DND-41 (cell line): ENCODE measurements at regions not wholly inside any gene's neighbourhood (a gene's known extent, or its start where the extent isn't known, plus 50 kb on each side); places are given as distances from the start of the nearest gene placed in this dataset.

Experiments used
- ATAC-seq: fragments of 200-7000 bp; cut with Tn5 transposase; 3 replicates; pipeline ENCODE4 v1.9.1; 2021; ENCODE audit warnings: low read depth; ENCODE audit not compliant: insufficient read depth
- DNase-seq: peaks from one replicate; pipeline ENCODE4 v3.0.0-alpha.2; 2020
- H2AFZ ChIP-seq: 2 replicates; pipeline ENCODE4 v1.6.0; 2012; ENCODE audit warnings: low read depth, low read length
- H3K27ac ChIP-seq: 2 replicates; pipeline ENCODE4 v1.5.1; 2012; ENCODE audit warnings: low read length, inconsistent platforms
- H3K27me3 ChIP-seq: fragments of 200-600 bp; sonication (generic); 2 replicates; pipeline ENCODE4 v1.6.0; 2012; ENCODE audit warnings: low read length, mild to moderate bottlenecking, inconsistent platforms; ENCODE audit not compliant: insufficient read depth, poor library complexity
- H3K36me3 ChIP-seq: 2 replicates; pipeline ENCODE4 v1.5.1; 2012; ENCODE audit warnings: low read length, inconsistent platforms; ENCODE audit not compliant: insufficient read depth
- H3K4me1 ChIP-seq: 2 replicates; pipeline ENCODE4 v1.5.1; 2012; ENCODE audit warnings: mild to moderate bottlenecking, low read length; ENCODE audit not compliant: insufficient read depth
- H3K4me2 ChIP-seq: 2 replicates; pipeline ENCODE4 v1.6.0; 2012; ENCODE audit warnings: mild to moderate bottlenecking, moderate library complexity, low read length, inconsistent platforms; ENCODE audit not compliant: insufficient read depth
- H3K4me3 ChIP-seq, 2 experiments: fragments of 200-600 bp in 1 of 2; shearing (Covaris generic) in 1 of 2; 2 replicates each; pipeline ENCODE4 v1.5.1; 2012 to 2016; ENCODE audit warnings: inconsistent platforms in 2 of 2, low read length in 2 of 2, mild to moderate bottlenecking in 2 of 2, low read depth in 1 of 2, moderate library complexity in 1 of 2
- H3K79me2 ChIP-seq: 2 replicates; pipeline ENCODE4 v1.6.0; 2012; ENCODE audit warnings: low read length, inconsistent platforms; ENCODE audit not compliant: insufficient read depth
- H3K9ac ChIP-seq: 2 replicates; pipeline ENCODE4 v1.6.0; 2012; ENCODE audit warnings: low read depth, mild to moderate bottlenecking, inconsistent platforms, low read length, moderate library complexity
- H3K9me3 ChIP-seq: 2 replicates; pipeline ENCODE4 v1.5.1; 2012; ENCODE audit warnings: low read length, moderate library complexity, mild to moderate bottlenecking, inconsistent platforms; ENCODE audit not compliant: insufficient read depth, severe bottlenecking
- H4K20me1 ChIP-seq: 2 replicates; pipeline ENCODE4 v1.6.0; 2012; ENCODE audit warnings: low read length; ENCODE audit not compliant: insufficient read depth
- CTCF ChIP-seq: IDR thresholded peaks from 2 replicates; pipeline ENCODE4 v1.5.1; 2012; ENCODE audit warnings: borderline replicate concordance, low read length, moderate library complexity, mild to moderate bottlenecking; ENCODE audit not compliant: poor library complexity, severe bottlenecking; ENCODE audit errors: extremely low read depth
- EZH2 ChIP-seq: IDR thresholded peaks from 3 replicates; pipeline ENCODE4 v1.6.1; 2012; ENCODE audit warnings: borderline replicate concordance, low read depth, mild to moderate bottlenecking, moderate library complexity, low read length, inconsistent platforms; ENCODE audit not compliant: severe bottlenecking

GRCh38 chr4:175234162-175234561 lies 316.0 kb downstream of the ADAM29 start:
- ATAC-seq = no peak

GRCh38 chr4:175238827-175239517 lies 320.8 kb downstream of the ADAM29 start:
- H3K4me3 ChIP-seq = no peak overlapping the region
- H3K27ac ChIP-seq = no peak overlapping the region
- H3K9ac ChIP-seq = no peak overlapping the region
- H2AFZ ChIP-seq = no peak overlapping the region
- TF ChIP-seq EZH2 (no peak), CTCF (no peak)
- no peaks in the 10 kb centered on the region for H3K27me3 ChIP-seq
- DNase-seq = no peak
- H3K9me3 ChIP-seq = no peaks in the 10 kb centered on the region
- H4K20me1 ChIP-seq = no peaks in the 10 kb centered on the region
- no peak for ATAC-seq
- no peaks in the 10 kb centered on the region for H3K4me1 ChIP-seq
- H3K4me2 ChIP-seq = no peak overlapping the region
- no peaks in the 10 kb centered on the region for H3K79me2 ChIP-seq
- H3K36me3 ChIP-seq = no peaks in the 10 kb centered on the region

More at GRCh38 chr4:175234162-175234561, 316.0 kb downstream of the ADAM29 start:
- Histone ChIP-seq H3K4me3 (no peak overlapping the region), H4K20me1 (no peaks in the 10 kb centered on the region), H3K27me3 (no peaks in the 10 kb centered on the region), H2AFZ (no peak overlapping the region), H3K4me2 (no peak overlapping the region), H3K36me3 (no peaks in the 10 kb centered on the region), H3K27ac (no peak overlapping the region), H3K9me3 (no peaks in the 10 kb centered on the region), H3K4me1 (no peaks in the 10 kb centered on the region), H3K79me2 (no peaks in the 10 kb centered on the region), H3K9ac (no peak overlapping the region)
- DNase-seq = no peak
- TF ChIP-seq CTCF (no peak), EZH2 (no peak)

GRCh38 chr4:175246941-175247340 lies 328.8 kb downstream of the ADAM29 start:
- Histone ChIP-seq H3K36me3 (no peaks in the 10 kb centered on the region), H3K27me3 (no peaks in the 10 kb centered on the region), H2AFZ (no peak overlapping the region), H3K9ac (no peak overlapping the region), H3K4me1 (no peaks in the 10 kb centered on the region), H3K79me2 (no peaks in the 10 kb centered on the region), H3K4me3 (no peak overlapping the region), H3K27ac (no peak overlapping the region), H3K4me2 (no peak overlapping the region), H3K9me3 (no peaks in the 10 kb centered on the region), H4K20me1 (no peaks in the 10 kb centered on the region)
- TF ChIP-seq EZH2 (no peak), CTCF (no peak)
- ATAC-seq (no peak), DNase-seq (no peak)
